Esophagus squamous epithelium (tissue), 5 donors: ENCODE measurements at regions not wholly inside any gene's neighbourhood (a gene's known extent, or its start where the extent isn't known, plus 50 kb on each side); places are given as distances from the start of the nearest gene placed in this dataset.
"Not testable (repeated sequence)": the region's sequence is repeated elsewhere in the genome, so short reads cannot be mapped to it uniquely, and the experiment has no call there.

ENCODE experiments used
- DNase-seq: peaks from one replicate; lab custom pipeline; 2025; lab: John Stamatoyannopoulos, UW
- H3K27ac ChIP-seq, 4 donors: fragments of 200-600 bp; sonication (generic); one replicate each; pipeline ENCODE4 v1.5.1; 2016 to 2019; ENCODE audit warnings: mild to moderate bottlenecking in 1 of 4
- H3K27me3 ChIP-seq, 4 donors: fragments of 200-600 bp; sonication (generic); 1 replicate in 3 of 4; 2 replicates in 1 of 4; pipeline versions ENCODE4 v1.5.1 to v1.6.0; 2017 to 2021; ENCODE audit warnings: antibody characterized with exemption in 1 of 4
- H3K36me3 ChIP-seq, 3 donors: fragments of 200-600 bp; sonication (generic); one replicate each; pipeline ENCODE4 v1.5.1; 2016 to 2019
- H3K4me1 ChIP-seq, 3 donors: fragments of 200-600 bp; sonication (generic); one replicate each; pipeline ENCODE4 v1.5.1; 2017 to 2019
- H3K4me3 ChIP-seq, 4 donors: fragments of 200-600 bp; sonication (generic); 1 replicate in 3 of 4; 2 replicates in 1 of 4; pipeline ENCODE4 v1.5.1; 2016 to 2019; ENCODE audit warnings: mild to moderate bottlenecking in 2 of 4, moderate library complexity in 1 of 4
- H3K9me3 ChIP-seq, 3 donors: fragments of 200-600 bp; sonication (generic); one replicate each; pipeline ENCODE4 v1.5.1; 2016 to 2019
- CTCF ChIP-seq, 6 experiments: fragments of 450-650 bp in 4 of 6; fragments of 200-600 bp in 2 of 6; sonication (generic) in 2 of 6; IDR thresholded peaks; one replicate each; pipeline ENCODE4 v1.5.1; 2016 to 2019; ENCODE audit warnings: antibody characterized with exemption in 6 of 6, mild to moderate bottlenecking in 4 of 6, moderate library complexity in 4 of 6
- POLR2A ChIP-seq, 4 donors: fragments of 450-650 bp; IDR thresholded peaks; one replicate each; pipeline ENCODE4 v1.6.1; 2017; ENCODE audit warnings: antibody characterized with exemption in 4 of 4, mild to moderate bottlenecking in 4 of 4, moderate library complexity in 3 of 4
- WGBS, 2 donors: methylation state at CpG; one replicate each; pipeline ENCODE4 v1.1.5; 2018; 5-methylcytosine and 5-hydroxymethylcytosine counted together
- intact Hi-C: fragments of 100-400 bp; cut with DNase I; formaldehyde crosslinking; loops from one replicate; pipeline ENCODE4 v1.15.0; 2022
- donor health status: DM: yes; HTN: yes; CAD: no.

GRCh38 chr2:242047963-242048362 is 178.4 kb downstream of the RTP5 start:
- DNase-seq, result no peak
- no peak overlapping the region for H3K4me3 ChIP-seq
- H3K27ac ChIP-seq, result no peak overlapping the region
- H3K9me3 ChIP-seq, result no peaks in the 10 kb centered on the region
- intact Hi-C loops, result no loop called here
- WGBS, 2 donors, result 87 to 88% methylated on average over 11 to 12 of the region's 12 CpGs
- TF ChIP-seq POLR2A (IDR thresholded peaks at IDR 0.05) (no peak), CTCF (IDR thresholded peaks at IDR 0.05) (no peak)
- no peaks in the 10 kb centered on the region for H3K36me3 ChIP-seq
- H3K4me1 ChIP-seq, result no peaks in the 10 kb centered on the region
- H3K27me3 ChIP-seq, result peaks cover 0 to 63% (median 7%) of the 10 kb centered on the region in 4 donors

- no peaks in the 10 kb centered on the region for H3K4me1 ChIP-seq
- DNase-seq, result no peak
- no peak overlapping the region for H3K4me3 ChIP-seq
- WGBS, 2 donors, result 82 to 85% methylated on average over 2 of the region's 2 CpGs
- H3K27me3 ChIP-seq, result peaks cover 0 to 62% (median 7%) of the 10 kb centered on the region in 4 donors
- no peak overlapping the region for H3K27ac ChIP-seq
- no peaks in the 10 kb centered on the region for H3K36me3 ChIP-seq
- intact Hi-C loops, result no loop called here
- H3K9me3 ChIP-seq, result no peaks in the 10 kb centered on the region
- TF ChIP-seq CTCF (IDR thresholded peaks at IDR 0.05), result no peak
- no peak for TF ChIP-seq POLR2A (IDR thresholded peaks at IDR 0.05)
Measured at GRCh38 chr2:242048479-242048878, 178.9 kb downstream of the RTP5 start.

GRCh38 chr2:242049492-242049891 is 180.0 kb downstream of the RTP5 start:
- H3K4me3 ChIP-seq, H3K27ac ChIP-seq, H3K9me3 ChIP-seq, DNase-seq, H3K36me3 ChIP-seq, intact Hi-C loops, H3K4me1 ChIP-seq: not testable (repeated sequence)
- 86 to 91% methylated on average over 7 of the region's 7 CpGs for WGBS, 2 donors
- H3K27me3 ChIP-seq, result peaks cover 0 to 57% (median 7%) of the 10 kb centered on the region in 4 donors

GRCh38 chr2:242051463-242051862 is 181.9 kb downstream of the RTP5 start:
- Histone ChIP-seq H3K27me3 (peaks cover 0 to 55% (median 4%) of the 10 kb centered on the region in 4 donors), H3K4me3 (no peak overlapping the region), H3K27ac (no peak overlapping the region), H3K4me1 (no peaks in the 10 kb centered on the region), H3K9me3 (no peaks in the 10 kb centered on the region), H3K36me3 (no peaks in the 10 kb centered on the region)
- TF ChIP-seq CTCF (IDR thresholded peaks at IDR 0.05) (no peak), POLR2A (IDR thresholded peaks at IDR 0.05) (no peak)
- WGBS, 2 donors, result 29 to 42% methylated on average over 1 of the region's 1 CpG
- intact Hi-C loops, result no loop called here
- no peak for DNase-seq

GRCh38 chr2:242052421-242052820 is 182.9 kb downstream of the RTP5 start:
- no peak for DNase-seq
- Histone ChIP-seq H3K27me3 (peaks cover 0 to 61% (median 4%) of the 10 kb centered on the region in 4 donors), H3K27ac (no peak overlapping the region), H3K4me1 (no peaks in the 10 kb centered on the region), H3K4me3 (no peak overlapping the region), H3K36me3 (no peaks in the 10 kb centered on the region), H3K9me3 (no peaks in the 10 kb centered on the region)
- TF ChIP-seq CTCF (IDR thresholded peaks at IDR 0.05) (no peak), POLR2A (IDR thresholded peaks at IDR 0.05) (no peak)
- intact Hi-C loops, result no loop called here
- whole genome bisulfite sequencing, 2 donors, result 66 to 81% methylated on average over 7 to 10 of the region's 10 CpGs

GRCh38 chr2:242053921-242054320 is 184.4 kb downstream of the RTP5 start:
- Histone ChIP-seq H3K9me3 (no peaks in the 10 kb centered on the region), H3K27ac (no peak overlapping the region), H3K4me3 (no peak overlapping the region), H3K36me3 (no peaks in the 10 kb centered on the region), H3K27me3 (peaks cover 0 to 66% (median 0%) of the 10 kb centered on the region in 4 donors), H3K4me1 (no peaks in the 10 kb centered on the region)
- no peak for DNase-seq
- TF ChIP-seq POLR2A (IDR thresholded peaks at IDR 0.05) (no peak), CTCF (IDR thresholded peaks at IDR 0.05) (no peak)
- intact Hi-C loops, result no loop called here
- 73 to 79% methylated on average over 11 to 12 of the region's 12 CpGs for WGBS, 2 donors
